DMS 273 (cell line): ENCODE measurements at regions not wholly inside any gene's neighbourhood (a gene's known extent, or its start where the extent isn't known, plus 50 kb on each side); places are given as distances from the start of the nearest gene placed in this dataset.
A peak's percentile ranks its signal among the peaks of the same experiment; 100 is the strongest.

Experiments
- DNase-seq: peaks from one replicate; lab custom pipeline; 2025; ENCODE audit not compliant: unreplicated experiment; lab: John Stamatoyannopoulos, UW

GRCh38 chr2:167900435-167901114, 346.8 kb downstream of the STK39 start:
- no peak for DNase-seq

- no peak for DNase-seq
These were observed 349.1 kb downstream of the STK39 start for GRCh38 chr2:167898340-167898739.

DNA sequence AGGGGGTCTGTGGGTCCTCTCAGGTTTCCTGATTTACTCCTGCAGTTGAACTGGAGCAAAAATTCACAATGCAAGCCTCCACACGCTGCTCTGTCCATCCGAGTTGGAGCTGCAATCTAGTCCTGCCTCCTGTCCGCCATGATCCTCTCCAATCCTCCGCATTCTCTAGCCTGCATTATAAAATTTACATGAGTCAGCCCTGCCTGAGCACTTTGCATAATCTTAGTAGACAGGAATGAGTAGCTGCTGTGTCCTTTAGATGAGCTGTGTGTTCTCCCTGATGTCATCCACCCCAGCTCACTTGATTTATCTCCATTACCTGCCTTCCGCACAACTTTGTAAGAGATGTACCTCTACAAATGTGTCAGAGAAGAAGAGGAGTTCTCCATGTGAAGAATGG, 355.6 kb downstream of the STK39 start:
- DNase-seq: no peak

DNA sequence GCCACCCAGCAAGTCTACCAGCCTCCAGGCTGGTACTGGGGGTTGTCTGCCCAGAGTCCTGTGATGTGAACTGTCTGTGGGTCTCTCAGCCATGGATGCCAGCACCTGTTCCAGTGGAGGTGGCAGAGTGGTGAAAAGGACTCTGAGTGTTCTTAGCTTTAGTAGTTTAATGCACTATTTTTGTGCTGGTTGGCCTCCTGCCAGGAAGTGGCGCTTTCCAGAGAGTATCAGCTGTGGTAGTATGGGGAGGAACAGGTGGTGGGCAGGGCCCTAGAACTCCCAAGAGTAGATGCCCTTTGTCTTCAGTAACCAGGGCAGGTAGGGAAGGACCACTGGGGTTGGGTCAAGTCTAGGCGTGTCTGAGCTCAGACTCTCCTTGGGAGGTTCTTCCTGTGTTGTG, 356.7 kb downstream of the STK39 start:
- peak; percentile 14 for DNase-seq

GRCh38 chr2:167880415-167880814, 367.0 kb downstream of the STK39 start:
- no peak for DNase-seq

GRCh38 chr2:167875529-167875928, 371.9 kb downstream of the STK39 start:
- DNase-seq: peak; percentile 85

- DNase-seq: no peak
These were observed 372.6 kb downstream of the STK39 start for GRCh38 chr2:167874812-167875211.

GRCh38 chr2:167871286-167871685, 376.1 kb downstream of the STK39 start:
- DNase-seq: no peak

- no peak for DNase-seq
These were observed 378.2 kb downstream of the STK39 start for GRCh38 chr2:167869200-167869599.

- DNase-seq: no peak
These were observed 384.0 kb downstream of the STK39 start for GRCh38 chr2:167863377-167863776.

DNA sequence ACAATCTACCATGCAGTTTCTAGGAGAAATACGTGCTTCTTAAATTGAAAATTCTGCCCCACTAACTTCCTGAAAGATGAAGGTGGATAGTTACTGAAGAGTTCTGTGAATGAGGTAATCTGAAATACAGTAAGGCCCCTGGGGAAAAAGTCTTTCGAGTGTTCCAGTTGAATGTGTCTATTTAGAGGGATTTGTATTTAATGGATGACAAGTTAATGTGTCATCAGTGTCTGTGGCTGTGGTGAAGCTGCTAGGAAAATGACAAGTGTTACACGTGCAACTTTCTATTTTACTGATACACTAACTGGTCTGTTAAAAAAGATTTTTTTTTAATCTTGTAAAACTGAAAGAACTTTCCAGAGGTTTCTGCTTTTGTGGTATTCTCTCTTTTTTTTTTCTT, 384.6 kb downstream of the STK39 start:
- no peak for DNase-seq

- DNase-seq: no peak
These were observed 385.1 kb downstream of the STK39 start for GRCh38 chr2:167862296-167862695.

GRCh38 chr2:167861574-167862193, 385.7 kb downstream of the STK39 start:
- DNase-seq: no peak

GRCh38 chr2:167860082-167860481, 387.3 kb downstream of the STK39 start:
- no peak for DNase-seq

DNA sequence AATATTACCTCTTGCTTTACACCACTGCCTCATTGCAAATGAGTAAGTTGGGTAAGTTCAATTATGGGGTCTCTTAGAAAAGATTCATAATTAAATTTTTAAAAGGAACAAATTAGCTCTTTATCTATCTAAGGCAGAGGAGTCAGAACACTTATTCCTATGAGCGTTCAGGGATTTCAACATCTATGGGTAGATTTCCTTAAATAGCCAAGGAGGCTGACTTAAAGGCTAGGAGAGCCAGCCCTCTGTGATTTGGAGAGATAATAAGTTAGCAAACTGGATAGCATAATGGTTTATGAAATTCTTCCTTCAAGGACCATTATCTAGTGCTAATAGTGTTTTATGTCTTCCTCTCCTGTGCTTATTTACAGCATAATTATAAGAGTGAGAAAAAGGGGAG, 387.7 kb downstream of the STK39 start:
- no peak for DNase-seq

- no peak for DNase-seq
These were observed 389.3 kb downstream of the STK39 start for GRCh38 chr2:167858086-167858485.

- DNase-seq: no peak
These were observed 390.0 kb downstream of the STK39 start for GRCh38 chr2:167857416-167857815.

- DNase-seq: no peak
These were observed 391.2 kb downstream of the STK39 start for GRCh38 chr2:167856190-167856589.

DNA sequence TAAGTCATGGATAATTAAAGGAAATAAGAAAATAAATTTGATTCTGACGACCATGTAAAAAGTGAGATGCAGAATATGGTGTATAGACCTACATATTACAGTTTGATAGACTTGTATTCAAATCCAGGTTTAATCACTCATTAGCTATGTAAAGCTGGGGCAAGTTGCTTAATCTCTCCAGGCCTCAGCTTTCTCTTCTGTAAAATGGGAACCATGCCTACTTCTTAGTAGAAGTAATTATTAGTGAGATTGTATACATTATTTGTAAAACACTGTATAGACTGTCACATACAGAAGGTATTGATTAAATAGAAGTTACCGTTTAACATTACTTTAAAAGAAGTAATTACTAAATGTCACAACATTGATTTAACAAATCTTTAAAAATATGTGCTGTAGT, 392.2 kb downstream of the STK39 start:
- no peak for DNase-seq

DNA sequence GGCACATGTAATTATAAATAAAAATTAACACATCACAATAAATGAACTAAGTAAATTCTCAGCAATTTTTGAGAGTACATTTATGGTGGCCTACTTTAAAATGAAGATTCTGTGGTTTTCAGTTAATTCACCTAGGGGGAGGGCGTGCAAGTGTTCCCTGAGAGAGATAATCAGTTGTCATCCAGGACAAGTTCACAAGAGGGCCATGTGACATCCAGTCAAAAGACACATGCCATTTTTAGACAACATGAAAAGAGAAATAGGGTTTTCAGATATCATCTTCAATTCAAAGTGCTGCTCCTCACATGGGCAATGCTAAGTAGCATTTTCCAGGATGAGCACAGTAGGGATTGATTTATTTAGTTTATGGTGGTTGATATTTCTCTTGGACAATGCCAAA, 393.7 kb downstream of the STK39 start:
- no peak for DNase-seq

GRCh38 chr2:167851876-167852275, 395.5 kb downstream of the STK39 start:
- DNase-seq: no peak

- no peak for DNase-seq
These were observed 396.0 kb downstream of the STK39 start for GRCh38 chr2:167851323-167851860.
